Stimulated activated naive CD4-positive, alpha-beta T cell (primary cell): ENCODE measurements at regions not wholly inside any gene's neighbourhood (a gene's known extent, or its start where the extent isn't known, plus 50 kb on each side); places are given as distances from the start of the nearest gene placed in this dataset.
"Not testable (repeated sequence)": the region's sequence is repeated elsewhere in the genome, so short reads cannot be mapped to it uniquely, and the experiment has no call there.

Experiments used
- DNase-seq, 6 experiments: peaks; one replicate each; lab custom pipeline; 2025; lab: John Stamatoyannopoulos, UW

DNA sequence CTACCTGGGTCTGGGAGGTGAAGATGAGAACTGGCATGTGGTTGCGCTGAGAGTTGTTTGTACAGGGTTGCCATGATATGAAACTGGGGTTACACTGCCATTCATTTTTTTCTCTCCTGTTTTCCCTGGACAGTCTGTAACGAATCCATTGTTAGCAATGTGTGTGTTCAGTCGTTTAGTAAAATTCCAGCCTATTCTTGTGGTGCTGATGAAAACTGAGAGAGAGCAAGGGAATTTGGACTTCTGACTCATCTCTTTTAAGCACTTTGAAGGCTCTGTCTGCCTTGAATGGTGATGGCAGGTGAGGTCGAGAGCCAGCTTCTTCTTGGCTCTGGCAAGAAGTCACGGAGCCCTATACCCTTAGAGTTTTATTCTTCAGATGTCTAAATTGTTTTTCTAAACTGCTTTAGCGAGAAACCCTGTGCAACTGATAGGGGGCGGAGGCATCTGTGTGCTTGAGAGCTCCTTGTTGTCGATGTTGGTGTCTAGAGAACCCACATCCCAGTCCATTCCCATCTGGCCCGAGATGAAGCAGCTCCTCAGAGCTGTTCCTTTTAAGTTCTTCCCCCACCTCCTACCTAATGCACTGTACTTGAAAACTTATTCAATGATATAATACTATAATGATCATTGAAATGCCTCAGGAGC lies 204.4 kb downstream of the TMX1 start:
- no peak for DNase-seq

DNA sequence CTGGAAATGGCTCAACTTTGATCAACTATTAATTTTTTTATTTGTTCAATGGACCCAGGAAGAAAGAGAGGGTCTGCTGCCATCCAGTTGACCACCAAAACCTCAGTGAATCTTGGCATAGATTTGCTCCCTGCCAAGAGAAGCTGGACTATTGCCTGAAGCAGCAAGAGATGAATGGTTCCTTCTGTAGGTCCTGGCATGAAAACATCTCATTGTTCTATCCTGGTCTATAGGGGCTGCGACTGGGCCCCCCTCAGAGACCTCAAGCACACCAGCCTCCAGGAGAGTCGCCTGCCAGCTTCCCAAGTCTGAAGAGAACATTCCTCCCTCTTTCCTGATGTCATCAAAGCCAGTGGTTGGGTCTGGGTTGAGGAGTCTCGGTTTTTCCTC lies 204.9 kb downstream of the TMX1 start:
- no peak for DNase-seq

DNA sequence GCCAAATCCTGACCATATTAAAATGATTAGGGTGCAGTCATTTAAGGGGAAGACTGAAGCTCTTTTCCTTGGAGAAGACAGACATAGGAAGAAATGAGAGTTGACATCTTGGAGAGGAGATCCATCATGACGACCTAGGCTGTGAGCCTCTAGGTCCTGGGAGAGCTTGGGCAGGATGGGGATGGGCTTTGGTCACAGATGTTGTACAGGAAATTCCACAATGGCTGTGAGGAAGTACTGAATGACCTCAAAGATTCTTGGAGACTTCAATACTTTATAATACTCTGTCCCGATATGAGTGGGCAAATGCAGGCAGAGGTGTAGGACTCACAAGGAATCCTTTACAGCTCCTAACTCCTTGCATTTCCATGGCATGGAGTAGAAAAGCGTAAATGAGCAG lies 204.9 kb upstream of the FRMD6 start:
- DNase-seq = no peak

DNA sequence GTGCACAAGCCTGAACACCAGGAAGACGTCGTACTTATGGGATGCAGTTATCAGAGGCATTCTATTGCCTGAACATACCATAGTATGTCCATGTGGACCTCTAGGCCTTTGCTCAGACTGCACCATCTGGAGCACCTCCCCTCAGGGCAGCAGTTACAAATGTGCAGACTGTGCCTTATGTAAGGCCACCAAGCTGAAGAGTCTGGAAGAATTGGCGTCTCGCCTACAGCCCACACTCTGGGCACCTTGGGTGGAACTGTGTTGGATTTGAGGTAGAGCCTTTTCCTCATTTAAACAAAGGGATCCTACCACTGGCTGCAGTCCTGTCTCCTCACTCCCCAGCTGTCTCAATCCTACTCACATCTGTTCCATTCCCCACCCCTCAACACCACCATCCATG lies 204.3 kb upstream of the FRMD6 start:
- DNase-seq = no peak

DNA sequence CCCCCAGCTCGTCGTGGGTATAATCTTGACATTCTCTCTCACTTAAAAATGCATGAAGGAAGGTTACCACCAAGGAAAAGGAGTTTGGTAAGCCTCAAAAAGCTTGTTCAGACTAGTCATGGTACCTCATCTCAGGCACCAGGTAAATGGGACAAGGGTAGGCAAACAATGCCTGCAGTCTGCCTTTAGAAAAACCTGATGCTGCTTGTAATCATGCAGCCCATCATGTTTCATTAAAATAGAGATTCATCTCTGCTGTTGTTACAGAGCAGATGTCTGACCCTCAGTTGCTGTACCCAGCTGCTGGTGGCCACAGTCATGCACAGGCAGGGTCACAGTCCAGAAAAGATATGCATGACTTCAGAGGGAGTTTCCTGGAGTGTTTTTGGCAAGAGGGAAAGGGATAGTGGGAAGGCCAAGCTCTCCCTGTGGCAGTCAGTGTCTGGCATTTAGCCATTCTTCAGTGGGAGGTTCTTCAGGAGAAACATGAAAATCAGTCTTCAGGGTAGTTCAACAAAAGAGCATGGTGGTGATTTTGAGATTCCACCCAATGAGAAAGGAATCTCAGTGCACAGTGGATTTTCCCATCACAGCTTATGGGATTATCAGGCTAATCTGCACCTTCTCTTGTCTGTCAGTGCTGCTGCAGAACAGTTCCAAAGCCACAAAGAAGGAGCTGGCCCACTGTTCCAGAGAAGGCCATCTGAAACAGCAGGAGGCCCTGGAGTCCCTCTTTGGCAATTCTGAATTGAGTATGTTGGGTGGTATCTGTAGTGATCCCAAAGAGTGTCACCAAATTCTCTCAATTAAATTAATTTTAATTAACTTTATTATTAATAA lies 202.7 kb upstream of the FRMD6 start:
- no peak for DNase-seq

DNA sequence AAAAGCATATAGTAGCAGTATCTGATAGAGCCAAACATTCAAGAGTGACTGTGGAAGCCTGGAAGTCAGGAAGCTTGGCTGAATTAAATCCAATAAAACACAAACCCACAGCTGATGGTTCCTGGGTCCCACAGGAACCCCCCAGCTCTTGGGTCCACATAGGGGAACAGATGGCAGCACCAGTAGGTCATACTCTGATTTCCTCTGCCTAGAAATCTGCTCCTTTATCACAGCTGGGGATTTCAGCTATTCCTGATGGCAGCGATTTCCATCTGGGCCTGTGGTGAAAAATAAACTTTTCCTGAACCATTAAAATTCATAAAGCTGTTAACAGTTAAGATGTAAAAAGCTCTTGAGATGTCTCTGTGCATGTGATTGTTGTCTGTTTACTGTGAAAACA lies 202.0 kb upstream of the FRMD6 start:
- no peak for DNase-seq

DNA sequence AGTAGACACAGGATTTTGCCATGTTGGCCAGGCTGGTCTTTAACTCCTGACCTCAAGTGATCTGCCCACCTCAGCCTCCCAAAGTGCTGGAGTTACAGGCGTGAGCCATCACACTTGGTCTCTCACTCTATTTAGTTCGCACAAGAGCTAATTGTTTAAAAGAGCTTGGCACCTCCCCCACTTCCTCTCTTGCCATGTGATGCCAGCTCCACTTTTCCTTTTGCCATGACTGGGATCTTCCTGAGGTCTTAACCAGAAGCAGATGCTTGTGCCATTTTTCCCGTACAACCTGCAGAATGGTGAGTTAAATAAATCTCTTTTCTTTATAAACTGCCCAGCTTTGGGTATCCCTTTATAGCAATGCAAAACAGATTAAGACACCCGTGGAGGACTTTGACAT lies 200.1 kb upstream of the FRMD6 start:
- no peak for DNase-seq

DNA sequence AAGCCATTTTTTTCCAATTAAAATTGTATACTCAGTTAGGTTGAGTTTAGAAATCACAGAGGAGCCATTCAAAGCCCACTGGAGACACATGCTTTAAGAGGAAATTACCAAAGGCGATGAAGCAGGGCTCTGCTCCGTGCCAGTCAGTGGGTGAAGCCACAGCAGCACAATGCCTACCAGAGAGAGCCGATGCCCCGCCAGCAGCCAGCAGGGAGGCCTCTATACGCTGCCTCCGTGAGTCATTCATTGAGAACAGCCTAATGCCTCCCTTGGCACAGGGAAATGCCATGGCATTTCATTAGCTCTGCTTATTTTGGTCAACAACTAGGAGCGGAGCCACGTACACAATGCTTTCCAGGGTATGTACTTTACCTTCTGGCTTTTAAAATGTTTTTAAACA lies 197.8 kb upstream of the FRMD6 start:
- no peak for DNase-seq

DNA sequence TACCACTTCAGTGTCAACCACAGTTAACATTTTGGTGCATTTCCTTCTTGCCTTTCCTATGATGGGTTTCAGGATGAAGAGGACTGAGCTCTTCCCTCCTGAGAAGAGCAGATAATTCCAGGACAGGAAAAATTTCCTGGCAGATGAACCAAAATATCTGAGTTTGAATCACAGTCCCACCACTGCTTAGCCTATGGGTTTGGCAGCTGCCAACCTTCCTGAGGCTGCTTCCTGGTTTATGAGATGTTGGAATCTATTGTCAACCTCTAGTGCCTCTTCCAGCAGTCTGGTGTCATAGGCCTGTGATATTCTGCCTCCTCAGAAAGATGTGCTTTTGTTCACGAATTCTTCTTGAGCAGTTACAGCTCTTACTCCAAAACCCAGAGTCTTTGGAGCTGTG lies 197.4 kb upstream of the FRMD6 start:
- DNase-seq = no peak

DNA sequence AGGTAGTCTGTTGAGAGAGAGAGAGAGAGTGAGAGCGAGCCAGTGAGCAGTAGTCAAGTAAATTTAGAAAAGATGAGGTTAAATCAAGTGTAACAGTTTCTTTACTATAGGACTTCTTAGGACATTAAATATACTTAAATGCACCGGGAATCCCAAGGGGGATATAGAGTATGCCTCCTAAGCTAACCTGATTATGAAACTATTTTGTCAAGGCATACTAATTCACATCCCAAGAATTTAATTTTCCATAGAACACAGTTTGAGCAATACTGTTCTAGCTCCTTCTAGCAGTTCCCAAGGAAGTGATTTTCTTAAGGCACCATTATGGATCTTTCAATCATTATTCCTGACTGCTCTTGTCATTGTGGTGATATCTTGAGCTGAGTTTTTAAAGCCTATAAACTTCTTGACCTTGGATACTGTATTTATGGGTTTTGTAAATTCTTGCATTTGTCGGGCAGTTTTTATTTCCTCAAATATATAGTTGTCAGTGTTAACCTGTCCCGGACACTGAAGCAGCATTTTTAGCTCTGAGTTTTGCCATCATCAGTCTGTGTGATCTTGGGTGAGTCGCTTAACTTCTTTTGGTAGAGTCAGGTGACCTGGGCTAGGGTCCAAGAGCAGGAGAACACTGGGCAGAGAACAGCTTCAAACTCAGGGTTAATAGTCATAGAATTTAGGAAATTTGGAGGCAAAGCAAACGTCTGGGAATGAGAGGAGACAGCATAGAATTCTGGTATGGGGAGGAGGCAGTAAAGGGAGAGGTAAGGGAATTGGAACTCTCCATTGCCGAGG lies 196.5 kb upstream of the FRMD6 start:
- DNase-seq = no peak

DNA sequence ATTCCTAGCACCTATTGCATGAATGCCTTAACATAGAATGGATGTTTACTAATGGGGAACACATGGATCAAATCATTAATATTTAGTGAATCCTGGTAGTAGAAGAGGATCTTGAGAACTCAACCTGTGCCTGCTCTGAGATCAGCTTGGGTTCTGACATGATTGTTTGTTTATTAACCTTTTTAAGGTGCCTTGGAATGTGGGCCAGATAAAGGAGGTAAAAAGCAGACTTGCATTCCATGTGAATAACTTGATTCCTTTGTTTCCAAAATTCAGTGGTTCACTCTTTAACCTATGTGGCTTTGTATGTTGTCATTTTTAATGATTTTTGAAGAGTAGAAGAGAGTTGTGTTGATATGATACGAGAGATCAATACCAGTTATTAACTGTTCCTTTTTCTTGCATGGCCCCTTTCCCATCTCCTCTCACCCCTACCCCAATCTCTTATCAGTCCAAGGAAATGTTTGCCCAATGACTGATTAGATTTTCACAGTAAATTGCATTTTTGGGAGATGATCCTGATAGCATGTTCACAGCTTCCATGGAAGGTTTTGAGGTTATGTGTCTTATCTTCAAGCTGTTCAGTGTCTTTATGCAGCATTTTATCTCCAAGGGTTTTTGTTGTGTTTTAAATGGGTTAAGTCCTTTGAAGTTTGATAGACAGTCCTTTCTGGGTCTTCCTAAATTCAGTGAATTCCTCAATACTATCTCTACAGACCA lies 193.7 kb upstream of the FRMD6 start:
- DNase-seq = no peak

DNA sequence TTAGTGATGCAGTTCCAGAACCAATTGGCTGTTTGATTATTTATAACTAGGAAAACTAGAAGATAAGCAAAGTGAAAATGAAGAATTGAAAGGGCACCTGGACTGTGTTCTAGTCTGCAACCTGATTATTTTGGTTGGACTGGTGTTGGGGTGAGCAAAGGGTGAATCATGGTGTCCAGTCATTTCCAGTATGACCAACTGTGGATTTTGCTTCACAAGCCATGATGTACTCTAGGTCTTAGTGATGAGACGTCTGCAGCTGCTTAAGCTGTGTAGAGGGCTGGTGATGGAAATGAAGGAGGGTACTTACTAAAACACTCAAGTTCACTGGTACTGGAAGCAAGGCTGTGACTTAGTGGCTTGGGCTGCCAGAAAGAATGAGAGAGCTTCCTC lies 193.2 kb upstream of the FRMD6 start:
- no peak for DNase-seq

DNA sequence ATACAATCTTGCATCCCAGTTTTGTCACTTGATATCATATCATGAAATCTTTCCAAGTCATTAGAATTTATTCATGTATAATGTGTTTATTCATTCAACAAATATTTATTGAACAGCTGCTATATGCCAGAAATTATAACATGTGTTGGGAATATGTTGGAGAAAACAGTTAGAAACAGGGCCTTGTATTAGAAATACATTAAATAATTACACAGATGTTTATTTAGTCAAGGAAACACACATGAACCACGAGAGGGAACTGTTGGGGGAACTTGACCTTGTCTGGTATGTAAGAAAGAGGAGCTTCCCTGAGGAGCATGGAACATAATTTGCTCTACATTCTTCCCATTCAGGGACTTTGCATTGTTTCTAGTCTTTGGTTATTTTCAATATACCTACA lies 191.7 kb upstream of the FRMD6 start:
- DNase-seq = no peak

DNA sequence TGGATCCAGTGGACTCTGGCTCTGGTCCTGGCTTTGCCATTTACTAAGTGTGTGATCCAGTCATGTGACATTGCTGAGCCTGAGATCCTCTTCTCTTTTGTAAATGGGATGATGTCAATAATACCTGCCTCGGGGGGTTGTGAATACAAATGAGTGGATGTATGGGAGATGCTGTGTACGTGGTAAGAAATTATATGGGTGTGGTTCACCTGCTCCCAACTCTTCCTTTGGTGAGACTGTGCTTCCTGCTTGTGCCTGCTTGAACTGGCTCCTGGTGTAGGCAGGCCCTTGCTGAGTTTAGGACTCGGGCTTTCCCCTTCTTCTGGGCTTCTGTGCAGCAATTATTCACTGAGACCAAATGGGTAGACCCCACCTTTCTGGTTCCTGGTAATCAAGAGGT lies 189.5 kb upstream of the FRMD6 start:
- DNase-seq = no peak

DNA sequence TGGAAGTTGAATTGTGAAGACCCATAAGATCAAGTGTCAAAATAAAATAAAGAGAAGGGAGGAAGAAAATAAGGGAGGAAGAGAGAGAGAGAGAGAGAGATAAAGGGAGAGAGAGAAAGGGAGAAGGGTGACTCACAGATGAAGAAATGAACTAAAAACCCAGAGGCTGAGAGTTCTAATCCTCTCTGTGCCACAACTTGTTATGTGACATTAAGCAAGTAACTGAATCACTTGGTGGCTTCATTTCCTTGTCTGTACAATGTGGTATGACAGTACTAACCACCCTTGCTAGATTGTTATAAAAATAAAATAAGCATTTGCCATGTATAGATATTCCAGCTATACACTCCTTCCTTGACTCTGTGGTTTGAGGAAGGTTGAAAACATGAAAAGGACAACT lies 189.0 kb upstream of the FRMD6 start:
- DNase-seq = no peak

DNA sequence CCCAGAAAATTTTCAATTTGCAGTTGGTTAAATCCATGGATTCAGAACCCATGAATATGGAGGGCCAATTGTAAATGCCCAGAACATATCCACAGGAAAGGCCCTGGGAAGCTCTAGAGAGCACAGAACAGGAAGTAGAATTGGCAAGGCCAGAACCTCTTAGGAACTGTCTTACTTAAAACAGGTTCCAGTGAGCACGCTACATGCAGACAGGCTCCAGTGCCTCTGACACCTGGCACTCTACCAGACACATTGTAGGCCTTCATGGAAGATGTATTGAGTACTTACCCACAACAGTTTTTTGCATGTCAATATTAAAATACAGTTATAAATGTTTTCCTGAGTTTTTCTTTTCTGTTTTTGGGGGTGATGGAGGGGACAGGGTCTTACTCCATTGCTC lies 188.2 kb upstream of the FRMD6 start:
- no peak for DNase-seq

DNA sequence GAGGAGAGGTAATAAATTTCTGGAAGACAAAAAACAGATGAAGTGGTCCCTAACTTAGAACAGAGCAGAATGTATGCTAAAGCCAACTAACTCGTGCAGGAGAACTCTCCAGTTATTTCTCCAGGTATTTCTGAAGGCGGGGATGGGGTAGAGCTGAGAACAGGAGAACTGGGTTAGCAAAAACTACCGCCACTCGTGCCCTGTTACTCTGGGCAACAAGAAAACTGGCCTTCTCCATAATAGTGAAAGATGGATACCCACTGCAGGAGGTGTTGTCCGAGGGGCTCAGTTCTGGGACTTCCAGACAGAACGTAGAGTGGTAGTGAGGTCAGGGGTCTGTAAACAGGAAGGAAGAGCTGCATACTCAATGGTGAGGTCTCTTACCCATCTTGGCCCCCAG lies 187.3 kb upstream of the FRMD6 start:
- no peak for DNase-seq

DNA sequence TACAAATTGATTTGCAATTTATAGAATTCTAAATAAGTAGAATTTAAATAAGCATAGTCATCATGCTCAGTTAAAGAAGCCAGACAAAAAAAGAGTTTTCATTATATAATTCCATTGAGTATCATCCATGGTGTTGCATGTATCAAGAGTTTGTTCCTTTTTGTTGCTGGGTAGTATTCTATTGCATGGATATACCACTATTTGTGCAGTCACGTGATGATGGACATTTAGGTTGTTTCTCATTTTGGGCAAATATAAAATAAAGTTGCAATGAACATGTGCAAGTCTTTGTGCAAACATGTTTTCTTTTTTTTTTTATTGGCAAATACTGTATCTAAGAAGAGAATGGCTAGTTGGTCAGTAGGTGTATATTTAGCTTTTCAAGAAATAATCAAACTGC lies 186.2 kb upstream of the FRMD6 start:
- DNase-seq = no peak

DNA sequence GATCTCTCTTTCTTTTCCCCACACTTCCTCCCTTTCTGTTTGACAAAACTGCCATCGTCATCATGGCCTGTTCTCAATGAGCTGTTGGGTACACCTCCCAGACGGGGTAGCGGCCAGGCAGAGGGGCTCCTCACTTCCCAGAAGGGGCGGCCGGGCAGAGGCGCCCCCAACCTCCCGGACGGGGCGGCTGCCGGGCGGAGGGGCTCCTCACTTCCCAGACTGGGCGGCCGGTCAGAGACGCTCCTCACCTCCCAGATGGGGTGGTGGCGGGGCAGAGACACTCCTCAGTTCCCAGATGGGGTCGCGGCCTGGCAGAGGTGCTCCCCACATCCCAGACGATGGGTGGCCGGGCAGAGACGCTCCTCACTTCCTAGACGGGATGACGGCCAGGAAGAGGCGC lies 184.3 kb upstream of the FRMD6 start:
- DNase-seq = not testable (repeated sequence)

DNA sequence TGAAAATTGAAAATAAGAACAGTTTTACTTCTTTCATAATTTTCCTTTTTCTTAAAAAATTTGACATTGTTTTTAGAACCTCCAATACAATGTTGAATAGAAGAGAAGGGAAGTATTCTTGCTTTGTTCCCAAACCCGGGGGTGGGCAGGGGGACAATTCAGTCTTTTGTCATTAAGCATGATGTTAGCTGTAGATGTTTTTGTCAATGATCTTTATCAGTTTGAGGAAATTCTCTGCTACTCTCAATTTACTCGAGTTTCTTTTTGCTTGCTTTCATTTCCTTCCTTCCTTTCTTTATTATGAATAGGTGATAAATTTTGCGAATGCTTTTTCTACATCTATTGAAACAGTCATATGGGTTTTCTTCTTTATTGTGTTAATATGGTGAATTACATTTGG lies 183.2 kb upstream of the FRMD6 start:
- DNase-seq = no peak

DNA sequence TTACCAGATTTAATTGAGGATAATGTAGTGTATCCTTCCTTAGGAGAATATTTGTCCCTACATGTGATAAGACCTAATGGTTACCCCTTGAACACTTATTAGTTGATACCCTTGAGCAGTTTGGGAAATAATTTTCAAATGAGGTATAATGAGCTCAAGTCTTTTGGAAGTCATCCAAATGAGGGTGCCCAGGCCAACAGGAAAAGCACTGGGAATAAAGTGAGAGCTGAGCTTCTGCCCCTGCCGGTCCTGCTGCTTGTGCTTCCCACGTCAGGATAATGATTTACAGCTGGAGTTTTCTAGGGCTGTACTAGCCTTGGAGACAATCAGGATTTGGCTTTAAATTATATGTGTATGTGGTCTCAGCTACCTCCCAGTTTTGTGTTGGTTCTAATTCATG lies 178.8 kb upstream of the FRMD6 start:
- DNase-seq = no peak

DNA sequence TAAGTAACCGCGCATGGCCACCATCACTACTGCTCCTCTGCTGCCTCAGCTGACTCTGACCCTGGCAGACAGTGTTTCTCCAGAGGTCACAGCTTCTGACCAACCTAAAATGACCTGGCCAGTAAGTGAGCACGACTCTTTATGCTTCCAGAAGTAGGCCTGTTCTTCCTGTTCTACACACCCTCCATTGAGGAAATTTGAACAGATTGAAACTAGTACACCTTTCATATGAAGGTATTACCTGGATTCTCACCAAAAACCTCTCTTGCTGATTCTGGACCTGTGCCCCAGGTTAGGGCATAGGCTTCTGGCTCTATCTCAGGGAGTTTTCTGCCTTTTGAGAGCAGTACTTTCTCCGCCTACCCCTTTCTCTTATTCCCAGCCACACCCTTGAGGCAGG lies 178.4 kb upstream of the FRMD6 start:
- no peak for DNase-seq
